ENCODE measurements at regions not wholly inside any gene's neighbourhood (a gene's known extent, or its start where the extent isn't known, plus 50 kb on each side); places are given as distances from the start of the nearest gene placed in this dataset.
A peak's percentile ranks its signal among the peaks of the same experiment; 100 is the strongest.

- no peaks in the 10 kb centered on the region for H3K27me3 ChIP-seq (ENCODE audit: control insufficient read depth, insufficient read depth, low read length)
- no peak overlapping the region for H3K4me3 ChIP-seq (ENCODE audit: low read length)
- no peaks in the 10 kb centered on the region for H3K36me3 ChIP-seq (ENCODE audit: insufficient read depth, low read length)
- no peak overlapping the region for H3K4me2 ChIP-seq (ENCODE audit: low read length)
- no peak overlapping the region for H3K9ac ChIP-seq (ENCODE audit: low read depth, low read length)
- H3K9me3 ChIP-seq (replicated peaks; ENCODE audit: low read length) = no peaks in the 10 kb centered on the region
- peaks cover 30% of the 10 kb centered on the region for H3K4me1 ChIP-seq (ENCODE audit: control insufficient read depth, insufficient read depth, low read length)
Measured at GRCh38 chr21:27277110-27277509, 310.2 kb upstream of the ADAMTS5 start.

GRCh38 chr21:27275294-27275927 lies 308.5 kb upstream of the ADAMTS5 start:
- Histone ChIP-seq H3K36me3 (ENCODE audit: insufficient read depth, low read length) (no peaks in the 10 kb centered on the region), H3K9me3 (replicated peaks; ENCODE audit: low read length) (no peaks in the 10 kb centered on the region), H3K9ac (ENCODE audit: low read depth, low read length) (peak overlapping the region; percentile 49), H3K4me2 (ENCODE audit: low read length) (peak overlapping the region; percentile 25), H3K4me3 (ENCODE audit: low read length) (no peak overlapping the region), H3K27me3 (ENCODE audit: control insufficient read depth, insufficient read depth, low read length) (no peaks in the 10 kb centered on the region), H3K4me1 (ENCODE audit: control insufficient read depth, insufficient read depth, low read length) (peaks cover 30% of the 10 kb centered on the region)

GRCh38 chr21:27269644-27270043 lies 302.8 kb upstream of the ADAMTS5 start:
- no peaks in the 10 kb centered on the region for H3K9me3 ChIP-seq (replicated peaks; ENCODE audit: low read length)

DNA sequence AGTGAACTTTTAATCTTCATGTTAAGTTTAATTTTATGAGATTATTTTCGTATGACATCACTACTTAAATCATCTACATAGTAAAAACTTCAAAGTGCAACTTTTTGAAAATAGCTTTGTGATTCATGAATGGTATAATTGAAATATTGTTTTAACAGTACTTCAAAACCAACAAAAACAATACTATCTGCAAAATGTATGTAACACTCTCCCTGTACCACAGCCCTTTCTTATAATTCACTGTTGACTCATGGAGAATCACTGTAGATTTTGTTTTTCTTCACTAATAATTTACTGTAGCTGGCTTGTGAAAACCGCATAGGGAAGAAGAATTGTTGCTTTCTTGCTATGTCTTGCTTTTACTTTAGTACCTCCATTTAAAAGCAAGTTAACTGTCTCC lies 301.4 kb upstream of the ADAMTS5 start:
- no peak overlapping the region for H3K4me3 ChIP-seq (ENCODE audit: low read length)
- no peaks in the 10 kb centered on the region for H3K36me3 ChIP-seq (ENCODE audit: insufficient read depth, low read length)
- H3K9me3 ChIP-seq (replicated peaks; ENCODE audit: low read length) = no peaks in the 10 kb centered on the region
- peak overlapping the region; percentile 45 for H3K9ac ChIP-seq (ENCODE audit: low read depth, low read length)
- H3K4me2 ChIP-seq (ENCODE audit: low read length) = peak overlapping the region; percentile 56
- peaks cover 28% of the 10 kb centered on the region for H3K4me1 ChIP-seq (ENCODE audit: control insufficient read depth, insufficient read depth, low read length)
- no peaks in the 10 kb centered on the region for H3K27me3 ChIP-seq (ENCODE audit: control insufficient read depth, insufficient read depth, low read length)

More at GRCh38 chr21:27269644-27270043, 302.8 kb upstream of the ADAMTS5 start:
- H3K9ac ChIP-seq (ENCODE audit: low read depth, low read length) = no peak overlapping the region
- no peaks in the 10 kb centered on the region for H3K36me3 ChIP-seq (ENCODE audit: insufficient read depth, low read length)
- H3K4me2 ChIP-seq (ENCODE audit: low read length) = no peak overlapping the region
- peaks cover 30% of the 10 kb centered on the region for H3K4me1 ChIP-seq (ENCODE audit: control insufficient read depth, insufficient read depth, low read length)
- H3K4me3 ChIP-seq (ENCODE audit: low read length) = no peak overlapping the region
- H3K27me3 ChIP-seq (ENCODE audit: control insufficient read depth, insufficient read depth, low read length) = no peaks in the 10 kb centered on the region

GRCh38 chr21:27265949-27266348 lies 299.1 kb upstream of the ADAMTS5 start:
- H3K36me3 ChIP-seq (ENCODE audit: insufficient read depth, low read length) = no peaks in the 10 kb centered on the region
- H3K9me3 ChIP-seq (replicated peaks; ENCODE audit: low read length) = no peaks in the 10 kb centered on the region
- no peaks in the 10 kb centered on the region for H3K27me3 ChIP-seq (ENCODE audit: control insufficient read depth, insufficient read depth, low read length)
- no peak overlapping the region for H3K4me2 ChIP-seq (ENCODE audit: low read length)
- no peak overlapping the region for H3K4me3 ChIP-seq (ENCODE audit: low read length)
- no peak overlapping the region for H3K9ac ChIP-seq (ENCODE audit: low read depth, low read length)
- H3K4me1 ChIP-seq (ENCODE audit: control insufficient read depth, insufficient read depth, low read length) = peaks cover 28% of the 10 kb centered on the region

DNA sequence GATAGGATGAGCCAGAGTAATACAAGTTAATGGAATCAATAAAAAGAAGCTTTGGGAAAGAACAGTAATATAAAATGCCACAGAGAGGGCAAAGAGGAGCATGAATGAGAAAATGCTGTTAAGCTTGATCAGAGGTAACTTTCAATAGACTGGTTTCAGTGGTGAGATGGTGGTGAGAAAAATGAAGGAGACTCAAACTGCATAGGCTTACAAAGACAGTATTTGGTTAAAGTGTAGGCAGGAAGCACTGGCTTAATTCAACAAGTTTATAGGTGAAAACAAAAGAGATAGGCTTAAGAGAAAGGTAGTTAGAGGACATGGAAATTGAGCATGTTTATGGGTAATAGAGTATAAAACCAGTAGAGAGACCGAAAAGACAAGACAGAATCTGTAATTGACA lies 298.6 kb upstream of the ADAMTS5 start:
- Histone ChIP-seq H3K4me2 (ENCODE audit: low read length) (no peak overlapping the region), H3K4me3 (ENCODE audit: low read length) (no peak overlapping the region), H3K27me3 (ENCODE audit: control insufficient read depth, insufficient read depth, low read length) (no peaks in the 10 kb centered on the region), H3K9me3 (replicated peaks; ENCODE audit: low read length) (no peaks in the 10 kb centered on the region), H3K9ac (ENCODE audit: low read depth, low read length) (no peak overlapping the region), H3K36me3 (ENCODE audit: insufficient read depth, low read length) (no peaks in the 10 kb centered on the region), H3K4me1 (ENCODE audit: control insufficient read depth, insufficient read depth, low read length) (peaks cover 28% of the 10 kb centered on the region)

GRCh38 chr21:27261676-27262075 lies 294.8 kb upstream of the ADAMTS5 start:
- H3K9ac ChIP-seq (ENCODE audit: low read depth, low read length) = no peak overlapping the region
- no peak overlapping the region for H3K4me2 ChIP-seq (ENCODE audit: low read length)
- H3K27me3 ChIP-seq (ENCODE audit: control insufficient read depth, insufficient read depth, low read length) = no peaks in the 10 kb centered on the region
- H3K4me1 ChIP-seq (ENCODE audit: control insufficient read depth, insufficient read depth, low read length) = no peaks in the 10 kb centered on the region
- no peaks in the 10 kb centered on the region for H3K9me3 ChIP-seq (replicated peaks; ENCODE audit: low read length)
- no peaks in the 10 kb centered on the region for H3K36me3 ChIP-seq (ENCODE audit: insufficient read depth, low read length)
- H3K4me3 ChIP-seq (ENCODE audit: low read length) = no peak overlapping the region

- H3K4me1 ChIP-seq (ENCODE audit: control insufficient read depth, insufficient read depth, low read length) = no peaks in the 10 kb centered on the region
- H3K4me2 ChIP-seq (ENCODE audit: low read length) = no peak overlapping the region
- H3K36me3 ChIP-seq (ENCODE audit: insufficient read depth, low read length) = no peaks in the 10 kb centered on the region
- H3K4me3 ChIP-seq (ENCODE audit: low read length) = no peak overlapping the region
- H3K27me3 ChIP-seq (ENCODE audit: control insufficient read depth, insufficient read depth, low read length) = no peaks in the 10 kb centered on the region
- no peaks in the 10 kb centered on the region for H3K9me3 ChIP-seq (replicated peaks; ENCODE audit: low read length)
- no peak overlapping the region for H3K9ac ChIP-seq (ENCODE audit: low read depth, low read length)
Measured at GRCh38 chr21:27260728-27261127, 293.8 kb upstream of the ADAMTS5 start.

- Histone ChIP-seq H3K4me2 (ENCODE audit: low read length) (no peak overlapping the region), H3K36me3 (ENCODE audit: insufficient read depth, low read length) (no peaks in the 10 kb centered on the region), H3K27me3 (ENCODE audit: control insufficient read depth, insufficient read depth, low read length) (no peaks in the 10 kb centered on the region), H3K9ac (ENCODE audit: low read depth, low read length) (no peak overlapping the region), H3K9me3 (replicated peaks; ENCODE audit: low read length) (no peaks in the 10 kb centered on the region), H3K4me3 (ENCODE audit: low read length) (no peak overlapping the region), H3K4me1 (ENCODE audit: control insufficient read depth, insufficient read depth, low read length) (no peaks in the 10 kb centered on the region)
Measured at GRCh38 chr21:27258742-27259448, 292.0 kb upstream of the ADAMTS5 start.

DNA sequence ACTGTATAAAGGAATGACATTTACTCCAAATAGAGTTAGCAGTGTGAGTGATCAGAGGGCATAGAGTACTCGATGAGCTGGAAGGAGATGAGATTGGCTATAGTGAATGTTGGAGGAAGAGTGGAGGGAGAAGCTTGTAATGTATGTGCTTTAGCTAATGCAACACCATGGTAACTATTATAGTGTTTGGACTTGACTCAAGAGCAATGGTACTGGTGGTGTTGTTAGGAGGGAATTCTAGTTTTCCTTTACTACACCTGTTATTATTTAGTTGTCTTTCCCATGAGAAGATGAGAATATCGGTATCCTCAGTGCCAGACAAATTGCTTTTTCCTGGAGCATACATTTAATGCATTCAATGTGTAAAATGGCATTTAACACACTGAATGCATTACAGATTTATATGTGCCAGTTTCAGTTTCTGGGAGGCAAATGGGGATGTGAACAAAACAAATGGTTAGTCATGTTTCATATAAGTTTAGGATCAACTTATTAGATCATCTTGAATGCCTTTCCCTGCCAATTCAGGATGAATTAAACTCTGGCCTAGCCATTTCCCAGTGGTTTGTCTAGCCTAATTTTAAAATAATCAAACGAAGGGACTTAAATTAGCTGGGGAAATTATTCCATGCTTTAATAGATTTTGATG lies 291.1 kb upstream of the ADAMTS5 start:
- H3K9me3 ChIP-seq (replicated peaks; ENCODE audit: low read length) = no peaks in the 10 kb centered on the region
- H3K4me3 ChIP-seq (ENCODE audit: low read length) = no peak overlapping the region
- H3K9ac ChIP-seq (ENCODE audit: low read depth, low read length) = no peak overlapping the region

GRCh38 chr21:27257226-27257625 lies 290.3 kb upstream of the ADAMTS5 start:
- Histone ChIP-seq H3K9ac (ENCODE audit: low read depth, low read length) (no peak overlapping the region), H3K27me3 (ENCODE audit: control insufficient read depth, insufficient read depth, low read length) (no peaks in the 10 kb centered on the region), H3K36me3 (ENCODE audit: insufficient read depth, low read length) (no peaks in the 10 kb centered on the region), H3K9me3 (replicated peaks; ENCODE audit: low read length) (no peaks in the 10 kb centered on the region), H3K4me3 (ENCODE audit: low read length) (no peak overlapping the region), H3K4me1 (ENCODE audit: control insufficient read depth, insufficient read depth, low read length) (no peaks in the 10 kb centered on the region), H3K4me2 (ENCODE audit: low read length) (no peak overlapping the region)

More for the DNA sequence above, 291.1 kb upstream of the ADAMTS5 start:
- no peaks in the 10 kb centered on the region for H3K27me3 ChIP-seq (ENCODE audit: control insufficient read depth, insufficient read depth, low read length)
- H3K4me2 ChIP-seq (ENCODE audit: low read length) = no peak overlapping the region
- H3K4me1 ChIP-seq (ENCODE audit: control insufficient read depth, insufficient read depth, low read length) = no peaks in the 10 kb centered on the region
- no peaks in the 10 kb centered on the region for H3K36me3 ChIP-seq (ENCODE audit: insufficient read depth, low read length)

All from skeletal muscle satellite cell (primary cell).